Islet of Langerhans (tissue), 1 donor: ENCODE measurements at regions not wholly inside any gene's neighbourhood (a gene's known extent, or its start where the extent isn't known, plus 50 kb on each side); places are given as distances from the start of the nearest gene placed in this dataset.
"Not testable (repeated sequence)": the region's sequence is repeated elsewhere in the genome, so short reads cannot be mapped to it uniquely, and the experiment has no call there.

Experiments used
- FAIRE-seq: peaks from one replicate; lab custom pipeline; 2011; peaks lifted over from hg19 to GRCh38; lab: Jason Lieb, UNC

- no peak for FAIRE-seq
Observed at GRCh38 chr9:103407260-103407659, 412.1 kb downstream of the CYLC2 start.

GRCh38 chr9:103410059-103410458, 414.9 kb downstream of the CYLC2 start:
- FAIRE-seq = no peak

- no peak for FAIRE-seq
Observed at GRCh38 chr9:103427696-103428095, 432.6 kb downstream of the CYLC2 start.

- FAIRE-seq = no peak
Observed at GRCh38 chr9:103430469-103430868, 435.3 kb downstream of the CYLC2 start.

GRCh38 chr9:103431809-103432208, 436.7 kb downstream of the CYLC2 start:
- no peak for FAIRE-seq

GRCh38 chr9:103444176-103444575, 449.0 kb downstream of the CYLC2 start:
- FAIRE-seq = no peak

GRCh38 chr9:103458826-103459225, 463.7 kb downstream of the CYLC2 start:
- no peak for FAIRE-seq

GRCh38 chr9:103471241-103471640, 476.1 kb downstream of the CYLC2 start:
- no peak for FAIRE-seq

GRCh38 chr9:103474156-103474555, 479.0 kb downstream of the CYLC2 start:
- no peak for FAIRE-seq

- no peak for FAIRE-seq
Observed at GRCh38 chr9:103483471-103484096, 488.5 kb downstream of the CYLC2 start.

GRCh38 chr9:103485138-103485537, 490.0 kb downstream of the CYLC2 start:
- no peak for FAIRE-seq

- FAIRE-seq = no peak
Observed at GRCh38 chr9:103514767-103515166, 519.6 kb downstream of the CYLC2 start.

- FAIRE-seq = no peak
Observed at GRCh38 chr9:103522409-103522808, 527.3 kb downstream of the CYLC2 start.

- no peak for FAIRE-seq
Observed at GRCh38 chr9:103530934-103531333, 535.8 kb downstream of the CYLC2 start.

- FAIRE-seq = no peak
Observed at GRCh38 chr9:103533318-103533717, 538.2 kb downstream of the CYLC2 start.

GRCh38 chr9:103537426-103537825, 542.3 kb downstream of the CYLC2 start:
- no peak for FAIRE-seq

GRCh38 chr9:103545260-103545659, 548.8 kb upstream of the SMC2 start:
- FAIRE-seq = no peak

- FAIRE-seq = no peak
Observed at GRCh38 chr9:103552712-103553111, 541.4 kb upstream of the SMC2 start.

GRCh38 chr9:103574056-103574455, 520.1 kb upstream of the SMC2 start:
- FAIRE-seq = no peak

- no peak for FAIRE-seq
Observed at GRCh38 chr9:103586721-103587120, 507.4 kb upstream of the SMC2 start.

- FAIRE-seq = no peak
Observed at GRCh38 chr9:103601287-103601686, 492.8 kb upstream of the SMC2 start.

GRCh38 chr9:103611950-103612349, 482.2 kb upstream of the SMC2 start:
- not testable (repeated sequence) for FAIRE-seq

GRCh38 chr9:103615994-103616393, 478.1 kb upstream of the SMC2 start:
- FAIRE-seq = no peak

- FAIRE-seq = no peak
Observed at GRCh38 chr9:103617046-103617445, 477.1 kb upstream of the SMC2 start.
